MCF 10A (cell line): ENCODE measurements at regions not wholly inside any gene's neighbourhood (a gene's known extent, or its start where the extent isn't known, plus 50 kb on each side); places are given as distances from the start of the nearest gene placed in this dataset.
A peak's percentile ranks its signal among the peaks of the same experiment; 100 is the strongest.

Experiments
- BruUV-seq: library from RNA; stranded (reverse); fragments of 400-500 nt; replicated peaks from 2 replicates; lab custom pipeline; 2021; lab: Mats Ljungman, UMichigan
- CTCF ChIA-PET: fragments of 300-600 bp; sonication (Branson Sonifier 250); formaldehyde crosslinking; extraction: SDS; loops from one replicate; lab custom pipeline; 2021; ENCODE audit warnings: antibody characterized with exemption, inconsistent platforms; lab: Yijun Ruan, JAX
- POLR2A ChIA-PET: fragments of 300-600, 350-650 bp; sonication (Branson Sonifier 250); formaldehyde crosslinking; extraction: SDS; loops from one replicate; lab custom pipeline; 2020; ENCODE audit warnings: antibody characterized with exemption, inconsistent platforms; lab: Yijun Ruan, JAX
- DNase-seq: peaks from one replicate; pipeline ENCODE4 v3.0.0-alpha.2; 2018; ENCODE audit not compliant: unreplicated experiment
- H3K27ac Mint-ChIP-seq: one replicate; pipeline ENCODE4 v1.8.0; 2022; ENCODE audit warnings: mild to moderate bottlenecking, low read depth, mixed read lengths; ENCODE audit not compliant: unreplicated experiment
- H3K27me3 Mint-ChIP-seq: one replicate; pipeline ENCODE4 v1.8.0; 2022; ENCODE audit warnings: mixed read lengths; ENCODE audit not compliant: insufficient read depth, unreplicated experiment
- H3K36me3 Mint-ChIP-seq: one replicate; pipeline ENCODE4 v1.8.0; 2022; ENCODE audit warnings: mild to moderate bottlenecking, moderate library complexity, mixed read lengths; ENCODE audit not compliant: insufficient read depth, unreplicated experiment
- H3K4me1 Mint-ChIP-seq: one replicate; pipeline ENCODE4 v1.8.0; 2022; ENCODE audit warnings: mixed read lengths; ENCODE audit not compliant: insufficient read depth, unreplicated experiment
- H3K4me3 Mint-ChIP-seq: one replicate; pipeline ENCODE4 v1.8.0; 2022; ENCODE audit warnings: mild to moderate bottlenecking, moderate library complexity, mixed read lengths; ENCODE audit not compliant: unreplicated experiment
- H3K9me3 Mint-ChIP-seq: one replicate; pipeline ENCODE4 v1.8.0; 2022; ENCODE audit warnings: mixed read lengths; ENCODE audit not compliant: unreplicated experiment
- intact Hi-C: fragments of 100-400 bp; cut with micrococcal nuclease; formaldehyde crosslinking; loops from 2 replicates; pipeline ENCODE4 v1.14.1; 2022
- TF ChIP-seq, protein P1 (sequence below): fragments of 200-600 bp; IDR thresholded peaks from one replicate; pipeline ENCODE4 v1.8.0; 2022; ENCODE audit warnings: antibody characterized with exemption, mild to moderate bottlenecking; ENCODE audit not compliant: unreplicated experiment

DNA sequence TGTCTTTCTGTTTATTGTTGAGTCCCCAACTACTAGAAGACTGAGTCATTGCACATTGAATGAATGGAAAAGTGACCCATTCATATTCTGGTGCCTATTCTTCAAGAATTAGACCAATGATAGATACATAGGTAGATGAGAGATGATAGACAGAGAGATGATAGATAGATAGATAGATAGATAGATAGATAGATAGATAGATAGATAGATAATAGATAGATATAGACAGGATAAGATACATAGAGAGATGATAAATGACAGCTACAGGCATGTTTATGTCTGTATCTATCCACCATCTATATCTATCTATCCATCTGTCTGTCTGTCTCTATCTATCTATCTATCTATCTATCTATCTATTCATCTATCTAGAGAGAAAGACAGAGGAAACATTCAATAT, 170.3 kb upstream of the ARRDC4 start:
- Mint-ChIP-seq H3K36me3 (no peaks in the 10 kb centered on the region), H3K4me3 (no peak overlapping the region), H3K9me3 (no peaks in the 10 kb centered on the region), H3K4me1 (no peaks in the 10 kb centered on the region), H3K27ac (no peak overlapping the region), H3K27me3 (peaks cover 33% of the 10 kb centered on the region)
- no peak for DNase-seq
- ChIA-PET POLR2A (no interaction called here), CTCF (interaction anchor here (0.6 kb wide), 1 partner anchor 459 kb away, joined by 3 read pairs; no protein-coding TSS in a partner anchor)
- BruUV-seq: no TSS peak
- intact Hi-C loops: no loop called here
- TF ChIP-seq, protein P1, sequence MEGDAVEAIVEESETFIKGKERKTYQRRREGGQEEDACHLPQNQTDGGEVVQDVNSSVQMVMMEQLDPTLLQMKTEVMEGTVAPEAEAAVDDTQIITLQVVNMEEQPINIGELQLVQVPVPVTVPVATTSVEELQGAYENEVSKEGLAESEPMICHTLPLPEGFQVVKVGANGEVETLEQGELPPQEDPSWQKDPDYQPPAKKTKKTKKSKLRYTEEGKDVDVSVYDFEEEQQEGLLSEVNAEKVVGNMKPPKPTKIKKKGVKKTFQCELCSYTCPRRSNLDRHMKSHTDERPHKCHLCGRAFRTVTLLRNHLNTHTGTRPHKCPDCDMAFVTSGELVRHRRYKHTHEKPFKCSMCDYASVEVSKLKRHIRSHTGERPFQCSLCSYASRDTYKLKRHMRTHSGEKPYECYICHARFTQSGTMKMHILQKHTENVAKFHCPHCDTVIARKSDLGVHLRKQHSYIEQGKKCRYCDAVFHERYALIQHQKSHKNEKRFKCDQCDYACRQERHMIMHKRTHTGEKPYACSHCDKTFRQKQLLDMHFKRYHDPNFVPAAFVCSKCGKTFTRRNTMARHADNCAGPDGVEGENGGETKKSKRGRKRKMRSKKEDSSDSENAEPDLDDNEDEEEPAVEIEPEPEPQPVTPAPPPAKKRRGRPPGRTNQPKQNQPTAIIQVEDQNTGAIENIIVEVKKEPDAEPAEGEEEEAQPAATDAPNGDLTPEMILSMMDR: no peak

DNA sequence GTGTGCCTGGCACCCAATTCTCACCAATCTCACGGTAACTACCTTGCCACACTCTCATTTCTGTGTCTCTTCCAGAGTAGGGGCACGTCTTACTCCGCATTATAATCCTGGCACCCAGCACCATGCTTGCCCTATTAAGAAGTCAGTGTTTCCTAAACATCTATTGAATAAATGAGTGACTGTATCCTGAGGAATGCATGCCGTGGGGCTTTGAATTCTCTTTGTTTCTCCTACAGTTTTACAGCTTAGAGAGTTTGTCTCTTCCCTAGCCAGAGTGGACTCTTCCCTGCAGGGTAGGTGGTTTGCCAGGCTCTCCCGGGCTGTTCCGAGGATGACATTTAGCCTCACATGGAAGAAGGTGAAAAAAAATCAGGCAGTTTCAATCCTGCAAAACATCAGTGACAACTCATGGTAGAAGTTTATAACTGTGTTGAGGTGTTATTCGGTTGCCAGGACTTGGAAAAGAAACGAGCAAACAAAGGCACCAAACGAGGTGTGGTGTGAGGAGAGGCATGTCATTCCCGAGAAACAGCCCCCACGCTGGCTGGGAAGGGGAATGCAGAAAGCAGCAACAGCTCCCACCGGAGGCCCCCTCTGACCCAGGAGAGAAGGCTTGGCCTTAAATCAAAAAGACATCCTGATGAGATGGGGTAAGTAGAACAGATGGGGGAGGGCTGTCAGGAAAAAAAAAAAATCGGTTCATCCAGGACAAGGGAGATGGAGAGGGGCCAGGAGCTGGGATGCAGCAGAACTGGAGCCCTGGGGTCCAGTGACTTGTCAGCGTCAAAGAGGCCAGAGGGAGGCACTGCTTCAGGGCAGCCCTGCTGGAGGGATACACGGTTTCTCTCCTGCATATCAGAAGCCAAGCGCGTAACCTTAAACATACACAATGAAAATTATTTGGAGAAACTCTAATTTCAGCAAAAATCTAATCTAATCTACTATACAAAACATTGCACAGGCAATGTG, 168.4 kb upstream of the ARRDC4 start:
- H3K9me3 Mint-ChIP-seq: no peaks in the 10 kb centered on the region
- intact Hi-C loops: no loop called here
- no peaks in the 10 kb centered on the region for H3K4me1 Mint-ChIP-seq
- BruUV-seq: no TSS peak
- POLR2A ChIA-PET: interaction anchor here (0.7 kb wide), 1 partner anchor 607 kb away, joined by 3 read pairs; no protein-coding TSS in a partner anchor
- peaks cover 48% of the 10 kb centered on the region for H3K27me3 Mint-ChIP-seq
- CTCF ChIA-PET: interaction anchor here (0.9 to 1.3 kb wide), 2 partner anchors 12 to 37 kb away, joined by 3 read pairs; no protein-coding TSS in a partner anchor
- no peak for DNase-seq
- TF ChIP-seq, protein P1: no peak
- no peak overlapping the region for H3K27ac Mint-ChIP-seq
- no peaks in the 10 kb centered on the region for H3K36me3 Mint-ChIP-seq
- no peak overlapping the region for H3K4me3 Mint-ChIP-seq

DNA sequence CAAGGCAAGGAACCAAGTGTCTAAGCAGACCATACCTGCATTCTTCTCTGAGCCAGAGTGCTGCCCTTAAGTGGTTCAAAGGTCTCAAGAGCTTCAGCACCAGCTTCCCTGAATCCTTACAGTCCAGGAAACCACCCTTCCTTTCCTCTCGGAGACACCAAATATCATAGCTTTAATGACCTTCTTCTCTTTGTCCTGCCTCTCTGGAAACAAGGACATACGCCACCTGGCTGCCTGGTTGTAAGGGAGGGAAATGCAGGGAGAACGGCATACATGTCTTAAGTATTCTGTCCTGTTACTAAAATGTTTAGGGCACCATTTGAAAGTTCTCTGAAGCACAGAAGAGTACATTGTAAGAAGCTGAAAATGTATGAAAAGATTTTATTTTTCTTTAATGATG, 155.6 kb upstream of the ARRDC4 start:
- no peak overlapping the region for H3K4me3 Mint-ChIP-seq
- no peaks in the 10 kb centered on the region for H3K4me1 Mint-ChIP-seq
- TF ChIP-seq, protein P1: peak; percentile 6
- intact Hi-C loops: no loop called here
- peaks cover 49% of the 10 kb centered on the region for H3K27me3 Mint-ChIP-seq
- BruUV-seq: no TSS peak
- POLR2A ChIA-PET: interaction anchor here (1.4 kb wide), 1 partner anchor 22 kb away, joined by 3 read pairs; no protein-coding TSS in a partner anchor
- no peaks in the 10 kb centered on the region for H3K9me3 Mint-ChIP-seq
- CTCF ChIA-PET: interaction anchor here (1.0 to 1.7 kb wide), 4 partner anchors 8 to 373 kb away, joined by 3 to 9 read pairs (median 4); no protein-coding TSS in a partner anchor
- no peak overlapping the region for H3K27ac Mint-ChIP-seq
- no peak for DNase-seq
- H3K36me3 Mint-ChIP-seq: no peaks in the 10 kb centered on the region

DNA sequence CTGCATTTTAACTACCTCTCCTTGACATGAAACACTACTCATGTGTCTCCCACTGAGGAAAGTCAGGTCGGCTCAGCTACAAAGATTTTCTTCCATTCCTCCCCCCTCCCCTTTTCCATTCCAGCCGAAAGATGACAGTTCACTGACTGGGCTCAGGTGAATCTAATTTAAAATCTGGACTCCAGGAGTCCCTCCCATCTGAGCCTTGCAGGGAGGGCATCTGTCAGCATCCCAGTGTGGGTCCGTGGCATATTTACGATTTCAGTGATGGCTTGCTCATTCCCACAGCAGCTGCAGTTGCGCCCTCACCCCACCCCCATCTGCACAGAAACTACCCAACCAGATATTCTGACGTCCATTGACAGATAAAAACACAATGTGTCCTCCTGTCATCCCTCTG, 153.7 kb upstream of the ARRDC4 start:
- no TSS peak for BruUV-seq
- Mint-ChIP-seq H3K27me3 (peaks cover 46% of the 10 kb centered on the region), H3K4me1 (no peaks in the 10 kb centered on the region), H3K36me3 (no peaks in the 10 kb centered on the region), H3K27ac (no peak overlapping the region), H3K4me3 (no peak overlapping the region), H3K9me3 (peaks cover 7% of the 10 kb centered on the region)
- intact Hi-C loops: no loop called here
- TF ChIP-seq, protein P1: no peak
- DNase-seq: no peak
- ChIA-PET CTCF (interaction anchor here (0.6 kb wide), 1 partner anchor 983 kb away, joined by 4 read pairs; no protein-coding TSS in a partner anchor), POLR2A (no interaction called here)
